ENCODE measurements at regions not wholly inside any gene's neighbourhood (a gene's known extent, or its start where the extent isn't known, plus 50 kb on each side); places are given as distances from the start of the nearest gene placed in this dataset.
A peak's percentile ranks its signal among the peaks of the same experiment; 100 is the strongest.

GRCh38 chr19:28636706-28637105 lies 576.2 kb downstream of the UQCRFS1 start:
- no peak overlapping the region for H3K4me3 Mint-ChIP-seq

GRCh38 chr19:28636016-28636629 lies 576.8 kb downstream of the UQCRFS1 start:
- H3K9me3 Mint-ChIP-seq: peaks cover 26% of the 10 kb centered on the region
- no peak overlapping the region for H3K27ac Mint-ChIP-seq
- TF ChIP-seq CTCF (IDR thresholded peaks at IDR 0.05): no peak
- H3K36me3 Mint-ChIP-seq (ENCODE audit: low read depth): peaks cover 10% of the 10 kb centered on the region
- no peak for DNase-seq
- H3K27me3 Mint-ChIP-seq (ENCODE audit: low read depth, poor library complexity): peaks cover 5% of the 10 kb centered on the region
- H3K4me1 Mint-ChIP-seq: peaks cover 26% of the 10 kb centered on the region
- H3K4me3 Mint-ChIP-seq: no peak overlapping the region

More at GRCh38 chr19:28636706-28637105, 576.2 kb downstream of the UQCRFS1 start:
- peaks cover 5% of the 10 kb centered on the region for H3K27me3 Mint-ChIP-seq (ENCODE audit: low read depth, poor library complexity)
- TF ChIP-seq CTCF (IDR thresholded peaks at IDR 0.05): no peak
- H3K9me3 Mint-ChIP-seq: peaks cover 26% of the 10 kb centered on the region
- H3K4me1 Mint-ChIP-seq: peaks cover 31% of the 10 kb centered on the region
- peaks cover 10% of the 10 kb centered on the region for H3K36me3 Mint-ChIP-seq (ENCODE audit: low read depth)
- no peak overlapping the region for H3K27ac Mint-ChIP-seq
- no peak for DNase-seq

GRCh38 chr19:28634837-28635236 lies 578.1 kb downstream of the UQCRFS1 start:
- Mint-ChIP-seq H3K27me3 (ENCODE audit: low read depth, poor library complexity) (peaks cover 5% of the 10 kb centered on the region), H3K27ac (no peak overlapping the region), H3K4me1 (peaks cover 22% of the 10 kb centered on the region), H3K36me3 (ENCODE audit: low read depth) (peaks cover 10% of the 10 kb centered on the region), H3K9me3 (peaks cover 31% of the 10 kb centered on the region), H3K4me3 (no peak overlapping the region)
- no peak for TF ChIP-seq CTCF (IDR thresholded peaks at IDR 0.05)
- DNase-seq: no peak

GRCh38 chr19:28634019-28634328 lies 579.0 kb downstream of the UQCRFS1 start:
- peaks cover 19% of the 10 kb centered on the region for H3K4me1 Mint-ChIP-seq
- H3K27me3 Mint-ChIP-seq (ENCODE audit: low read depth, poor library complexity): peaks cover under 1% of the 10 kb centered on the region
- no peak overlapping the region for H3K27ac Mint-ChIP-seq

GRCh38 chr19:28633319-28634018 lies 579.5 kb downstream of the UQCRFS1 start:
- H3K4me1 Mint-ChIP-seq: peaks cover 17% of the 10 kb centered on the region
- DNase-seq: peak; percentile 68
- no peak overlapping the region for H3K4me3 Mint-ChIP-seq
- no peaks in the 10 kb centered on the region for H3K27me3 Mint-ChIP-seq (ENCODE audit: low read depth, poor library complexity)
- H3K9me3 Mint-ChIP-seq: peaks cover 44% of the 10 kb centered on the region
- peaks cover 11% of the 10 kb centered on the region for H3K36me3 Mint-ChIP-seq (ENCODE audit: low read depth)
- H3K27ac Mint-ChIP-seq: no peak overlapping the region
- peak; percentile 90 for TF ChIP-seq CTCF (IDR thresholded peaks at IDR 0.05)

More at GRCh38 chr19:28634019-28634328, 579.0 kb downstream of the UQCRFS1 start:
- DNase-seq: no peak
- H3K4me3 Mint-ChIP-seq: no peak overlapping the region
- no peak for TF ChIP-seq CTCF (IDR thresholded peaks at IDR 0.05)
- H3K36me3 Mint-ChIP-seq (ENCODE audit: low read depth): peaks cover 10% of the 10 kb centered on the region
- peaks cover 40% of the 10 kb centered on the region for H3K9me3 Mint-ChIP-seq
